HG02571 (cell line): ENCODE measurements at regions not wholly inside any gene's neighbourhood (a gene's known extent, or its start where the extent isn't known, plus 50 kb on each side); places are given as distances from the start of the nearest gene placed in this dataset.
"Not testable (repeated sequence)": the region's sequence is repeated elsewhere in the genome, so short reads cannot be mapped to it uniquely, and the experiment has no call there.

Experiments
- ATAC-seq: cut with Tn5 transposase; IDR thresholded peaks from one replicate; pipeline ENCODE4 v1.9.1; 2021; ENCODE audit warnings: mild to moderate bottlenecking, moderate library complexity; ENCODE audit not compliant: unreplicated experiment

- ATAC-seq, result no peak
Measured at GRCh38 chr12:116427200-116427930, 131.8 kb upstream of the MAP1LC3B2 start.

DNA sequence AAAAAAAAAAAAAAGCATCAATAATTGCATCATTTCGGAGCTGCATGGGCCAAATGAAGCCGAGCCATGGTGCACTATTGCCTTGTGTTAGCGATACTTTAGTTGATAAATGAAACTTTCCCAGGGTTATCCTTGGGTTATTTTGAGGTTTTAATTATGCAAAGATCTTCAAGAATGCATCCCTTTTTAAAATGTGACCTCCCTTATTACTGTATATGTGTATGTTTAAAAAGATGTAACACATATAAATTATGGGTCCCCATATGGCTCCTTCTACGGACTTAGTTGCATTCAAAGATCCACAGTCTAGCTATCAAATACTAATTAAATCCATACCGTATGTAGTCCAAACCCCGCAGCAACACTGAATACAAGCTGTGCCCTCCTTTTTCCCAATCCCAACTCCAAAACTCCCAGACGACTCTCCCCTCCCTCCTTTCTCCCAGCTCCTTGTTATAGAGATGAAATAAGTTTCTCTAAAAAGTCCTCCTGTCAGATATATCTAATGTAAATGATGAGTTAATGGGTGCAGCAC is 129.3 kb upstream of the MAP1LC3B2 start:
- no peak for ATAC-seq

GRCh38 chr12:116430911-116431565 is 128.1 kb upstream of the MAP1LC3B2 start:
- ATAC-seq, result no peak

DNA sequence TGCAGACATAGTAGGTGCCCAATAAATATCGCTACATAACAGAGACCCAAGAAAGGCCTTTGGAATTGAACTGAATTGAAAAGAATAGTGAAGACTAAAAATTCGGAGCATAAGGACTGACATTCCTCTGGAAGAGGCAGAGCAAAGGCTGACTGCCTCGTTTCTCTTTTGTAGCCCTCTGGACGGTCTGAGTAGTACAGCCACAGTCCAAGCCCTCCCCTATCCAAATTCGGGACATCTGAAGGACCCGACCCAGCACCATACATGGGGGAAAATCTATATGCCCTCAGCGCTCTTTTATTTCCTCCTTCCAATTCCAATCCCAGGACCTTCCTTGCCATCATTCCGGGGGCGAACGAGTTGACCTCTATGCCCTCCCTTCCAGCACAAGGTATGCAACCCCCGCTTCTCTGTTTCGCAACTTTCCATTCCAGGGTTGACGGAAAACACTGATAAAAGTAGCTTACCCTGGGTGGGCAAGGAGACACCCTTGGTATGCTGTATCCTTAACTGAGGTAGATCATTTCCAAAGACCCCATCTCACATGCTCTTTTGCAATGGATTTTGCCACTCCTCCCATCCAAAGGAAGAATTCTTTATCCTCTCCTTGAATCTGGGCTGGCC is 127.4 kb upstream of the MAP1LC3B2 start:
- ATAC-seq, result no peak

- no peak for ATAC-seq
Measured at GRCh38 chr12:116432314-116432750, 126.8 kb upstream of the MAP1LC3B2 start.

GRCh38 chr12:116433249-116433648 is 125.9 kb upstream of the MAP1LC3B2 start:
- ATAC-seq, result no peak

DNA sequence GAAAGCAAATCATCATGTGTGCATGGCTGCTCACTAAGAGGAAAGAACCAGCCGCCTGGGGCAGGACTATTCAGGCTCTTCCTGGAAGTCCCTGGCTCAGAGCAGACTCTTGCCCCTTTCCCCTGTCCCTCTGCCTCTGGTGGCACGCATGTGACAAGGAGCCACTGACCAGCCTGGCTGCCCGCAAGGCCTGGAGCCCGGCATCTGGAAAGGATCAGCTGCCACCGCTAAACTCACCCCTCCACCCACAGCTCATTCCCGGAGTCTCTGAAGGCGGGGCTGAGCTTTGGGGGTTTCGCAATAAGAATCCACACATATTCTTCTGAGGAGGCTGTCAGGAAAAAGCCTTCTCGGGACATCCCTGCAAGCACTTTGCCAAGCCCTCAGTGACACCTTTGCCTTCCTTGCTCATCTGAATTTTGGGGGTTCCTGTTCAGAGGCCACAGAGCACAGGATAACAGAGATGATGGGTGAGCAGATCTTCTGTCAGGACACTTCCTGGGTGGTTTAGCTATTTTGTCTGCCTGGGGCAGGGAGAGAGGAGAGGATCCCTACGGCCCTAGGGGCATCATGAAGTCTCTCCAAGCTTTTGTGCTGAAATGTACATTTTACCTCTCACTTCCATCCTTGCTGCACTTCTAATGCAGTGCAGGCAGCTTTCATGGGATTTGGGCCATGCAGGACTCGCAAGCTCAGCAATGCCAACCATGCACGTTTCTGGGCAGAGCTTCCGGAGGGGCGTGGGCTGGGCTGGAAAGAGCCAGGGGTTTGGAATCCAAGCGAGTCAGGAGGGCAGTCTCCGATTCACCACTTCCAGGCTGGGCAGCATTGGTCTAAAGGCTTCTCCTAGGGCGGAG is 124.8 kb upstream of the MAP1LC3B2 start:
- no peak for ATAC-seq

GRCh38 chr12:116435984-116436383 is 123.2 kb upstream of the MAP1LC3B2 start:
- ATAC-seq, result no peak

DNA sequence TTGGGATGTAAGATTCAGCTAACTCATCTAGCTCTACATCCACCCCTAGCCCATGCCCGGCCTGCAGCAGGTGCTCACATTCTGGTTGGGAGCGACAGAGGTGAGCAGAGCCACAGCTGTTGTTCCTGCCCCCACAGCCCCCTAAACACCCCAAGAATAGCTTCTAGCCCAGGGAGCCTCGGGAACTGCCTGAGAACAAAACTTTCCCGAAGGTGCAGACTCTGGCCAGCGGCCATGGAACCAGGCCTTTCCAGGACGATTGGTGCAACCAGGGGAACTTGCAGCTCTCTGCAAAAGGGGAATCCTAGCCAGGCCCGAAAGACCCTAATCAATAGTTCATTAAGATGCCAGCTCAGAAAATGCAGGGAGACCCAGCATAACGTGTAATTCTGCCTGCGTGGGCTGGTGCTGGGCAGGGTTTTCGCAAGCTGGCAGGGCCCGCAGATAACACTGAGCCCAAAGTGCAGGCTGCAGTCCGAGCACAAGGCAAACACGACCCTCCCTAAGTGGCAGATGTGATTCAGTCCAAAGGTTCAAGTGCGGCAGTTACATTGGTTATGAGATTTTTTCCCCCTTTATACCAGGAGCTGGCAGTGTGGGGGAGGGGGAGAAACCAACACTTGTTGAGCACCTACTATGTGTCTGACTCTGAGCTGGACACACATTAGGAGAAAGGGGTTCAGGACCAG is 122.5 kb upstream of the MAP1LC3B2 start:
- ATAC-seq, result no peak

DNA sequence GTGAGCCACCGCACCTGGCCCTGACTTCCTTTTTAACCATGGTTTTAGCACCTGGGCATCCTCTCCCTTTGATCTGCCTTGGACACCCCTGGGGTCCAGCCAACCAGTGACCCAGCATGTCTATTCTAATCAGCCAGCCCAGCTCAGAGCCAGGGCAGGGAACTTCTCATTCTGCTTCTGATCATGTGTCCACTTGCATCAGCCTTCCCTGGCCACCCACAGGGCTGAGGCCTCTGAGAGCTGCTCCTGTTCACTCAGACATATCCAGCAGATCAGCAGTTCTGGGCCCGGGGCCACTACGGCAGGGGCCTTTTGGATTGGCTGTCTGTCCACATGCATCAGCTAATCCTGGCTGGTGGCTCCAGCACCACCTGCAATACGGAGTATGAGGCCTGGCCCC is 117.9 kb upstream of the MAP1LC3B2 start:
- ATAC-seq, result no peak

- ATAC-seq, result no peak
Measured at GRCh38 chr12:116442304-116442703, 116.9 kb upstream of the MAP1LC3B2 start.

DNA sequence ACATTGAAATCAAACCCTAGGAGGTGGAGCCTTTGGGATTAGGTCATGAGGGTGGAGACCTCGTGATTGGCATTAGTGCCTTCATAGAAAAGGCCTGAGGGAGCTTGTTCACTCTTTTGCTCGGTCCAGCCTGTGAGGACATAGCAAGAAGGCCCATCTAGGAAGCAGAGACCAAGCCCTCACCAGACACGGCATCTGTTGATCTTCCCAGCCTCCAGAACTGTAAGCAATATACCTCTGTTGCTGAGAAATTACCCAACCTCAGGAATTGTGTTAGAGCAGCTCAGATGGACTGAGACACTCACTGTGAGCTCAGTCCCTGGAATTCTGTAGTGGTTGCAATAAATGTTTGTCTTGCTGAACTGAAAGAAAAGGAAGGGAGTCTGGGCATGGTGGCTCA is 116.2 kb upstream of the MAP1LC3B2 start:
- no peak for ATAC-seq

- no peak for ATAC-seq
Measured at GRCh38 chr12:116443821-116444589, 115.2 kb upstream of the MAP1LC3B2 start.

DNA sequence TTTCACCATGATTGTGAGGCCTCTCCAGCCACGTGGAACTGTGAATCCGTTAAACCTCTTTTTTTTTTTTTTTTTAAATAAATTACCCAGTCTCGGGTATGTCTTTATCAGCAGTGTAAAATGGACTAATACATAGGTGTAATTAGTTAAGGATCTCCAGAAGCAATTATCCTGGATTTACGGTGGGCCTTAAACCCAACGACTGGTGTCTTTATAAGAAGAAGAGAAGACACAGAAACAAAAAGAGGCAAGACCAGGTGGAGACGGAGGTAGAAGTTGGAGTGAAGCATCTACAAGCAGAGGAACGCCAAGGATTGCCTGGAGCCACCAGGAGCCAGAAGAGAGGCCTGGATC is 114.6 kb upstream of the MAP1LC3B2 start:
- no peak for ATAC-seq

GRCh38 chr12:116448165-116448739 is 110.9 kb upstream of the MAP1LC3B2 start:
- ATAC-seq, result no peak

DNA sequence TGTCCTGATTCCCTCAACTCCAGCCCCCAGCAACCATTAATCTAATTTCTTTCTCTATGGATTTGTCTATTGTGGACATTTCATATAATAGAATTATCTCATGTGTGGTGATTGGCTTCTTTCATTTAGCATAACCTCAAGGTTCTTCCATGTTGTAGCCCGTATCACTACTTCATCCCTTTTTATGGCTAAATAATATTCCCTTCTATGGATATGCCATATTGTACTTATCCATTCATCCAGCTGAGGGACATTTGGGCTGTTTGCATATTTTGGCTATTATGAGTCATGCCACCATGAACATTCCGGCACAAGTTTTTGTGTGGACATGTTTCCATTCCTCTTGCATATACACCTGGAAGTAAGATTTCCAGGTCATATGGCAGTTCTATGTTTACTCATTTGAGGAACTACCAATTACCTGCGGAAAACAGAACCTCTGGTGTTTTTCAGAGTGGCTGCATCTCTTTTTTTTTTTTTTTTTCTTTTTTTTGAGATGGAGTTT is 108.7 kb upstream of the MAP1LC3B2 start:
- no peak for ATAC-seq

DNA sequence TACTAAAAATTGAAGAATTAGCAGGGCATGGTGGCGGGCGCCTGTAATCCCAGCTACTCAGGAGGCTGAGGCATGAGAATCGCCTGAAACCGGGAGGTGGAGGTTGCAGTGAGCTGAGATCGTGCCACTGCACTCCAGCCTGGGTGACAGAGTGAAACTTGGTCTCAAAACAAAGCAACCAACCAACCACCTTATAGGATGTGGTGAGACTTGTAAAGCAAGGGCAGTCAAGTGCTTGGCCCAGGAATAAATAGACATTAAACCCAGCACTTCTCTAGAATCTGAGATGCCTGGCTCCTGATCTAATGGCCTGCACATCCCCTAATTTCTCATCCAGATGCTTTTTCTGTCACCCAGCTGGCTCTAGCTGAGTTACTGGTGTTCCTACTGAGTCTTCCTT is 106.2 kb upstream of the MAP1LC3B2 start:
- ATAC-seq, result not testable (repeated sequence)

GRCh38 chr12:116453631-116454030 is 105.5 kb upstream of the MAP1LC3B2 start:
- ATAC-seq, result no peak

GRCh38 chr12:116454076-116454475 is 105.1 kb upstream of the MAP1LC3B2 start:
- no peak for ATAC-seq
